ENCODE measurements at regions not wholly inside any gene's neighbourhood (a gene's known extent, or its start where the extent isn't known, plus 50 kb on each side); places are given as distances from the start of the nearest gene placed in this dataset.

GRCh38 chr5:68139611-68140441 lies 75.7 kb upstream of the PIK3R1 start:
- Histone ChIP-seq H3K4me3 (ENCODE audit: low read length) (no peak overlapping the region), H3K4me2 (ENCODE audit: low read length) (no peak overlapping the region), H4K20me1 (ENCODE audit: control insufficient read depth, insufficient read depth, low read depth, low read length) (no peaks in the 10 kb centered on the region), H3F3A (ENCODE audit: control insufficient read depth, insufficient read depth) (no peaks in the 10 kb centered on the region), H3K27ac (ENCODE audit: low read depth, low read length) (no peak overlapping the region), H3K36me3 (ENCODE audit: control insufficient read depth, low read length) (no peaks in the 10 kb centered on the region), H3K79me2 (ENCODE audit: control insufficient read depth, low read length) (no peaks in the 10 kb centered on the region), H3K27me3 (ENCODE audit: control insufficient read depth, low read length) (no peaks in the 10 kb centered on the region), H3K9me3 (ENCODE audit: control insufficient read depth, insufficient read depth, low read length) (no peaks in the 10 kb centered on the region), H3K9me2 (replicated peaks; ENCODE audit: control insufficient read depth, low read length) (no peaks in the 10 kb centered on the region), H3K4me1 (ENCODE audit: control insufficient read depth, low read length) (no peaks in the 10 kb centered on the region)
- TF ChIP-seq CTCF (IDR thresholded peaks at IDR 0.05; ENCODE audit: low read depth, low read length, poor library complexity, severe bottlenecking): no peak
- TF ChIP-seq EZH2phosphoT487 (IDR thresholded peaks at IDR 0.05; ENCODE audit: borderline replicate concordance, low read length): no peak

- Histone ChIP-seq H3K9me2 (replicated peaks; ENCODE audit: control insufficient read depth, low read length) (no peaks in the 10 kb centered on the region), H3K4me3 (ENCODE audit: low read length) (no peak overlapping the region), H3K36me3 (ENCODE audit: control insufficient read depth, low read length) (no peaks in the 10 kb centered on the region), H3K4me2 (ENCODE audit: low read length) (no peak overlapping the region), H3K79me2 (ENCODE audit: control insufficient read depth, low read length) (no peaks in the 10 kb centered on the region), H4K20me1 (ENCODE audit: control insufficient read depth, insufficient read depth, low read depth, low read length) (no peaks in the 10 kb centered on the region), H3K27ac (ENCODE audit: low read depth, low read length) (no peak overlapping the region), H3K9me3 (ENCODE audit: control insufficient read depth, insufficient read depth, low read length) (no peaks in the 10 kb centered on the region), H3F3A (ENCODE audit: control insufficient read depth, insufficient read depth) (no peaks in the 10 kb centered on the region), H3K27me3 (ENCODE audit: control insufficient read depth, low read length) (no peaks in the 10 kb centered on the region), H3K4me1 (ENCODE audit: control insufficient read depth, low read length) (no peaks in the 10 kb centered on the region)
- TF ChIP-seq EZH2phosphoT487 (IDR thresholded peaks at IDR 0.05; ENCODE audit: borderline replicate concordance, low read length) (no peak), CTCF (IDR thresholded peaks at IDR 0.05; ENCODE audit: low read depth, low read length, poor library complexity, severe bottlenecking) (no peak)
Measured at GRCh38 chr5:68137511-68138140, 77.9 kb upstream of the PIK3R1 start.

- Histone ChIP-seq H3K27me3 (ENCODE audit: control insufficient read depth, low read length) (peaks cover 3% of the 10 kb centered on the region; the same call in 1 of the 2 replicates), H3K9me2 (replicated peaks; ENCODE audit: control insufficient read depth, low read length) (no peaks in the 10 kb centered on the region), H3K36me3 (ENCODE audit: control insufficient read depth, low read length) (no peaks in the 10 kb centered on the region), H3F3A (ENCODE audit: control insufficient read depth, insufficient read depth) (no peaks in the 10 kb centered on the region), H3K79me2 (ENCODE audit: control insufficient read depth, low read length) (no peaks in the 10 kb centered on the region), H3K4me1 (ENCODE audit: control insufficient read depth, low read length) (no peaks in the 10 kb centered on the region), H3K4me3 (ENCODE audit: low read length) (no peak overlapping the region), H4K20me1 (ENCODE audit: control insufficient read depth, insufficient read depth, low read depth, low read length) (no peaks in the 10 kb centered on the region), H3K27ac (ENCODE audit: low read depth, low read length) (no peak overlapping the region), H3K9me3 (ENCODE audit: control insufficient read depth, insufficient read depth, low read length) (no peaks in the 10 kb centered on the region), H3K4me2 (ENCODE audit: low read length) (no peak overlapping the region)
- no peak for TF ChIP-seq EZH2phosphoT487 (IDR thresholded peaks at IDR 0.05; ENCODE audit: borderline replicate concordance, low read length)
- TF ChIP-seq CTCF (IDR thresholded peaks at IDR 0.05; ENCODE audit: low read depth, low read length, poor library complexity, severe bottlenecking): no peak
Measured at GRCh38 chr5:68134669-68135313, 80.8 kb upstream of the PIK3R1 start.

Data from DOHH2 (cell line).